ENCODE measurements at regions not wholly inside any gene's neighbourhood (a gene's known extent, or its start where the extent isn't known, plus 50 kb on each side); places are given as distances from the start of the nearest gene placed in this dataset.

DNA sequence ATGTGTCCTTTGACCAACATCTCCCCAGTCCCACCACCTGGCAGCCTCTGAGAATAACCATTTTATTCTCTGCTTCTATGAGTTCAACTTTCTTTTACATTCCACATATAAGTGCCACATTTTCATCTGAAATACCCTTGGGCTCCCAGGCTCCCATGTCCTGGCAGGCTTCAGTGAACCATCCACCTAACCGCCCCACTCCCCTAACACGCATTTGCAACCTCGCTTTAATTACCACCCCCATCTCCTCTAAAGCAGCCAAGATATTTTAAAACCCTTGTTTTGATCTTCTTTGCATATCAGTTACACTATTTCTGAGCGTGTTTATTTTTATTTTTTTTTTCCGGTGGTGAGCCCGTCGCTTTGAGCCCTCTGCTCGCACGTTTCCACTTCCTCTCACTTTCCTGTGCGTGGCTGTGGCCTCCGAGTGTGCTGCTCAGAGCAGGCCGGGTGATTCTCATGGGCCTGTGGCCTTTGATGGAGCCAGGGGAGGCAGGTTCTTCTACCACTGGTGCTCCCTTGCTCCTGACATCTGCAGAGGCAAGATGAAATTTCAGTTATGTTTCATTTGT, 195.4 kb upstream of the LPP start:
- peak; percentile 47 for DNase-seq

DNA sequence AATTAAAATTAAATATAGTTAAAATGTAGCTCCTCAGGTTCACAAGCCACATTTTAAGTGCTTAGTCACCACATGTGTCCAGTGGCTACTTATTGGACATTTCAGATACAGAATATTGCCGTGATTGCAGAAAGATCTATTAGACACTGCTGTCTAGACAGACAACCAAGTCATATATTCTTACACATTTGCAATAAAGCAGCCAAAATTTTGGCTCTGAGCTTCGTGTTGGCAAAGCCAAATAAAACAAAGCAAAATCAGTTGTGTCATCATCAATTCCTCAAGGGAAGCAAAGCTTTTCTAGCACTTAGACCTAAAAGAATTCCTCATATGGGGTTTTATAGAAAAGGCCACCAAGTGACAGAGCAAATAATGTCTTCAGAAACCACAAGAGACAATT, 193.1 kb upstream of the LPP start:
- DNase-seq = no peak

DNA sequence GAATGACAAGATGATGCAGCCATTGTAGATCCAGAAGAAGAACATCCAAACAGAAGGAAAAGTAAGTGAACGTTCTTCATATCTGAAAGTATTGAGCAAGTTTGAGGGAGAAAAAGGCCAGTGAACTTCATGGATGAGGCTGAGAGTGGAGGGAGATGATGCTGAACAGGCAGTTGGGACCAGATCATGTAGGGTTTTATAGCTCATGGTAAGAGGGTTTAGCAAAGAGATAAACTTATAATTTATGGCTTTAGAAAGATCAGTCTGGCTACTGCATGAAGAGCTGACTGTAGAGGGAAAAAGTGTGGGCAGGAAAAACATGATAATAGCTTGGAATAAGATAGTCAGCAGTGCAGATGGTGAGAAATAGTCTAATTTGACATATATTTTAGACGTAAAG, 192.6 kb upstream of the LPP start:
- no peak for DNase-seq

DNA sequence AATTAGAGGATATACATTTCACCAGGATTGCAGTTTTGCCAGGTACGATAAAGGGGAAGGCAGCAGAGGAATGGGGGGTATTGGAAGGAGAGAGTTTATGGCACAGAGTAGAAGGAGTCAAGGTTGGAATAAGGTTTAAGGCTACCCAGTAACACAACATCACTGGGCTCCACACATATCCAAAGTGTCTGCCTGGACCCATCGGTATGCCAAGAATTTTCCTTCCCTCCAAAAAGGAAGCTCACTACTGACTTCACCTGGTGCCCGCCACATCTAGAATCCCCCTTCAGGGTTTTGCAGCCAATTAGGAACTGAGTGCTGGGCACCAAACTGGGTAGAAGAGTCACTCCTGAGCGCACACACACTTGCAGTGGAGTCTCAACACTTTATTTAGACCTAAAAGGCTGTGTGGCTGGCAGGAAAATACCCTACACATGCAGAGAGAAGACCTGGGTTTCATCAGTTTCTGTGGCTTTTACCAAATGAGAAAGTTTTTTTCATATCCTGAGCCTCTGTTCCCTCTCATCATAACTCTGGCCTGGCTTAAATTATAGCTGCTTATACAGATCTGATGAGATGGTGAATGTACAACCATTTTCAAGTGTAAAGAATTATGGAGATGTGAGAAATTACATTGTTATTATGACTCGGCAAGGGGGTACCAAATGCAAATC, 190.8 kb upstream of the LPP start:
- DNase-seq = no peak

DNA sequence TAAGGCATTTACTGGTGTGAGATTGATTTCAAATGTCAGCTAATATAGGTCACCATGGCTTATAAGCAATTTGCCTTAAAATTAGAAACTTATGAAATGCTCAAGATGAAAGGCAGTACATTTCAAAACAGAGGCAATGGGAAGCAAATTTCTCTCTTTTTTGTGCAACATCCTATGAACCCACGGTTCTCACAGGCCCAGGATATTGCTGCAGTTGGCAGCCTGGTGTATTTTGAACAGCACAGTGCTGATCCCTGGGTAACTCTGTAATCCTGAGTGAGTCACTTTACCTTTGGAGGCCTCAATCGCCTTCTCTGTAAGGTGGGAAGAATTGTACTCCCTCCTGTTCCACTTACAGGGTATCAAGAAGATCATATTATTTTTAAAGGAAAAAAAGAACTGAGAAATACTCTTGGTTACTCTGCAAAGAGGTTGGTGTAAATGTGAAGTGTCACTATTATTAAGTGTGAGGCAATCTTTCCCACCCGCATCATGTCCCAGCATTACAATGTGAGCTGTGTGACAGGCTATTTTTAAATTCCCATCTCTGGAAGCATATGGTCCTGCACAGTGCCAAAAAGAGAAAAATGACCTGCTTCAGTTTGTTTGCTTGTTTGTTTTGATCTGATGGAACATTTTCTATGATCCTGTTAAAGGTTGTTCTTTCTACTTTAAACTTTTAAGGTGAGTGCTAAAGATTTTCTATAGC, 190.1 kb upstream of the LPP start:
- no peak for DNase-seq

DNA sequence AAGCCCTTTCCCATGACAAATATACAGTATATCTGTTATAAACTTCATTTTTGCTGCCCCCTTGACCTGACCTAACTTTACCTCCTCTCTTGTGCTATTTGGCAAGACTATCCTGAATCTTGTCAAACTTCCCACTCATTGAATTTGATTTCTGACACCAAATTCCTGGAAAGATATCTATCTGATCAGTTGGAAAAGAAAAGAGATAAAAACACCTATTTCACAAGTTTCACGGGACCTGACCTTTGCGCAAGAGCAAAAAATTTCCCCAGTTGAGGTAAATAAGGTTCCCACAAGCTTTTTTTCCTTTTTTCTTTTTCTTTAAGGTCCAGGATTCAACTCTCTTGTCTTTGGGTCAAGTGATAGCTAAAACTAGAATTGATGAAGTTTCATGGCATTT, 189.2 kb upstream of the LPP start:
- DNase-seq = no peak

DNA sequence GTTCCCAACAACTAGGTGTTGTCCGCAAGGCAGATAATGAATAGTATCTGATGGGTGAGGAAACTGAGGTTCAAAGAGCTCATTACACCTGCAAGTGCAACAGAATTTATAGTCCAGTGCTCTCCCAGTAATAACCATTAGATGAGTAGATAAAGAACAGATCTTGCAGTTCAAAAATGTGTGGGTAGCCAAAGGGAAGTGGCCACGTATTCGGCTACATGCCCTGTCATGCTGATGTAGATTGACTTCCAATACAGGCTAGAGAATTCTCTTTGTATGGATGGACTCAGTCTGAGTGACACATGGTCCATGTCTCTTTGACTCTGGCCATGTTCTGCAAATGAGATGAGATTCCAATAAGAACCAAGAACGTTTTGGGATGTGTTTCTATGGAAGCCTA, 187.9 kb upstream of the LPP start:
- no peak for DNase-seq

DNA sequence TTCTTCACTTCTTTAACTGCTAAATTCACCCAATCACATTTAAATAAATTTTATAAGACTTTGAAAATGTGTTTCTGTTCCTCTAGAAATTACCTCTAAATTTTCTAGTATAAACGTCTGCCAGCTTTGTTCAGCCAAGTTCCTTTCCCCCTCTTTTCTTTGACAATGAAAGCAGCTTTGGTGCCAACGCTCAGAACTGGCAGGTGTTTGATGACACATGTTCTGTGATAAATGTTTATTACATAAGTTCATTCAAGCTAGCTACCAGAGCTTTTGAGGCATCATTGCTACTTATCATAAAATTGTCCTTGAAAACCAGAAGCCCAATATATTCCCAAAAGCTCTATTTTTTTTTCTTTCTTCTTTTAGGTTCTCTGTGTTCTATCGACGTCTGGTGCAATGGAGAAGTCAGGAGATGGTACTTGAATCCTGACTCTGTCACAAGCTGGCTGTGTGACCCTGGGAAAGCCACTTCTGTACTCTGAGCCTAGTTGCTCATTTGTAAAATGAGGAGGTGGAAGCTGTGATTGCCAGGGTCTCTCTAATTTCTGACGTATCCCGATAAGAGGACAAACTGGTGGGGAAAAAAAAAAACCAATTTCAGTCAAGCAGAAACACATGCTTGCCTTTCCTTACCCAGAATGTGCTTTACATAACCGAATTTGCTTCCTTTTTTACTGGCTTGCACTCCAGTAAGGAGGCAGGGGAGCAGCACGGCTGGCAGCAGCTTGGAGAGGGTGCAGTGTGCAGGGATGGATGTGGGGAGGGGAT, 187.1 kb upstream of the LPP start:
- DNase-seq = no peak

DNA sequence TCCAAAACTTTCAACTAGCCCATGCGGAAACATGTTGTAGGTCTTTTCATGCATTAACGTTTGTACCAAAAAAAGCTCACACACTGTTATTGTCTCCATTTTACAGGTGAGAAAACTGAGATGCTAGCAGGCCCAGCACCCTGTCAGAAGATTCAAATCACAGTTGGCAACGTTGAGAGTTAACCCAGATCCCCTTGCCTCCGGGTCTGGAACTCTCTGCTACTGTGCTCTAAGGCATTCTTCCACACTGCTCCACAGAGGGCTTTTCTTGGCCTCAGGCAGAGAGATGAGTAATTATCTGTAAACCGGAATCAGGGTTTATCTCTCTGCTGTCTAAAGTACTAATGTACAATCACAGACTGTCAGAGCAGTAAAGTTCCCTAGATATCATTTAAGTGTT, 186.0 kb upstream of the LPP start:
- DNase-seq = no peak

DNA sequence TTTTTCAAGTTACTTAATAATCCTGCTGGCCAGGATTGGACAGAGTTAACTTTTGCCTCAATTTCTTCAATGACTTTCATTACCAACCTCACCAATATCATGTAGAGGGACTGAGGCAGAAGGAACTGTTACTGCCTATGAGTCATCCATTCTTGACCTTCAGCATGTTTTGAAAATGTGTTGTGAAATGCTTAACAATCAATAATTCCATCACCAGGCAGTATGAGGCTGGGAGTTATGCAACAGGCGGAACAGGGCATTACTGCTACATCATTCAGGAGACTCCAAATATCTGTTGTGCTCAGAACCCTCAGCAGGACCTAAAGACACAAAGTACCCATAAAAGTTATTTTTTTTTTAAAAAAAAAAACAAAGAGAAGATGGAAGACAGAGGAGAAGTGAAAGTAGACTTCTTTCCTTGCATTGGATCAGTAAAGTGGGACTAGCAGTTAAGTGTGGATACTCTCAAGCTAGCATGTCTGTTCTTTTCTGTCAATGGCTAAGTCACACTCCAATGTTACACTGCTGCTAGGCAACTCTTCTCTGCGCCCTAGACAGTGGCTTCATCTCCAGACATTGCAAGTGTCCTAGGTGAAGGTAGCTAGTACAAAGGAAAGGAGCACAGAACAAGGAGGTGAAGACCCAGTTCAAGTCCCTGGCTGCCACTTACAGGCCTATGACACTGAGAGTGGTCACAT, 184.9 kb upstream of the LPP start:
- DNase-seq = no peak

DNA sequence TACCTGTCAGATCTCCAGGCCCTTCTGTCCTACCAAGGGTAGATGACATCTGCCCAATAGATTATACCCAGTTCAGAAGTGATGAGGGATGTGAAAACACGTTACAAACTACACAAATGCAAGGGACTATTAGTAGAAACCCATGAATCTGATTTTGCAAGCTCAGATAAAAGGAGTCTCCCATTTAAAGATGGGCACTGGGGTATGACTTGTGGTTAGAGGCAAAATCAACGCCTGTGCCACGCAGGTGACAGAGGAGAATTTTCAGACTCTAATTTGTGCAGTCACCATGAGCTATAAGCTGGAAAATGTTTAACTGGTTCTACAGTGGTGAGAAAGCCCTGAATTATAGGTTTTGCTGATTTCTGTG, 184.4 kb upstream of the LPP start:
- DNase-seq = no peak

DNA sequence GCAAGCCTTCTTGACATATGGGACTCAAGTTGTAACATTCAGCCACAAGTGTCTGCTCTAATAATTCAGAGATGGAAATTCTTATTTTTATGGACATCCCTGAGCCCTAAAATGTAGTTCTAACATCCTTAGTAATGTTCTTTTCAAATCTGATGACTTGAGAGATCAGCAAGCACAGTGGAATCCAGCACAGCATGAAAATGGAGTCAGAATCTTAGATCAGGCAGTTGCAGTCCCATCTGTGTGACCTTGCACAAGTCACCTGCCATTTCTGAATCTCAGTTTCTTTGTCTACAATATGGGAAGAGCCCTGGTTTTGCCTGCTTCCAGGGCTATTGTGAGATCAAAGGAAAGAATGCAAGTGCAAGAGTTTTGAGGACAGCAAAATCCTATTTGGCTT, 183.9 kb upstream of the LPP start:
- no peak for DNase-seq

DNA sequence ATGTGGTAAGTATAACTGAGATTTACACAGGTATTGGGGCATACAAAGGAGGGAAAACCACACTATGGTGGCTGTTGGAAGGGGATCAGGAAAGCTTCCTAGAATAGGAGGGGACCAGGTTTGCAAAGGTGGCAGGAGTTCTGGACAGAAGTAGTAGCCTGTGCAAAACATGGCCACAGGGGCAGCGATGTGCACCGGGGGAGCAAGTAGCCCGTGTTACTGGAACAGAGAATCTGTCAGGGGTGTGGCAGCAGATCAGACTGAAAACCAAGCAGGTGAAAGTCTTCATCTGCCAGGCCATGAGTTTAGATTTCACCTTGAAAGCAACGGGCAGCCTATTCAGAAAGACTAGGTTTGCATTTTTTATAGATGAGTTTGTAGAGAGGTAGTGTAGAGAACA, 182.3 kb upstream of the LPP start:
- no peak for DNase-seq

DNA sequence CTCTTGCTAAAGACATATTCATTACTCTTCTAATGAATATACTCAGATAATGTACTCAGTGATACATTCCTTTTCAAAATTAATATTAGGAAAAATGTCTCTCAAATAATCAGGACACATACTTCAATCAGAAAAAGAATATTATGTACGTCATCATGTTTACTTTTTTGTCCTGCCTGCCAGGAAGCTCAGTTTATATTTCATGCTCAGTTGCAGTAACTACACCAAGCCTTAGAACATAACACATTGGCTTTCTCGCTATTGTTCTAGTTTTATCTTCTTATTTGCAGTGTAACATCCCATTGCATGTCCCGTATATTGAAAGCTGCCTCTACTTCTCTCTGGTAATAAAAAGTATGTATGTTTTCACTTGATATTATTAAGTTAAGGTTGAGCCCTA, 181.5 kb upstream of the LPP start:
- no peak for DNase-seq

DNA sequence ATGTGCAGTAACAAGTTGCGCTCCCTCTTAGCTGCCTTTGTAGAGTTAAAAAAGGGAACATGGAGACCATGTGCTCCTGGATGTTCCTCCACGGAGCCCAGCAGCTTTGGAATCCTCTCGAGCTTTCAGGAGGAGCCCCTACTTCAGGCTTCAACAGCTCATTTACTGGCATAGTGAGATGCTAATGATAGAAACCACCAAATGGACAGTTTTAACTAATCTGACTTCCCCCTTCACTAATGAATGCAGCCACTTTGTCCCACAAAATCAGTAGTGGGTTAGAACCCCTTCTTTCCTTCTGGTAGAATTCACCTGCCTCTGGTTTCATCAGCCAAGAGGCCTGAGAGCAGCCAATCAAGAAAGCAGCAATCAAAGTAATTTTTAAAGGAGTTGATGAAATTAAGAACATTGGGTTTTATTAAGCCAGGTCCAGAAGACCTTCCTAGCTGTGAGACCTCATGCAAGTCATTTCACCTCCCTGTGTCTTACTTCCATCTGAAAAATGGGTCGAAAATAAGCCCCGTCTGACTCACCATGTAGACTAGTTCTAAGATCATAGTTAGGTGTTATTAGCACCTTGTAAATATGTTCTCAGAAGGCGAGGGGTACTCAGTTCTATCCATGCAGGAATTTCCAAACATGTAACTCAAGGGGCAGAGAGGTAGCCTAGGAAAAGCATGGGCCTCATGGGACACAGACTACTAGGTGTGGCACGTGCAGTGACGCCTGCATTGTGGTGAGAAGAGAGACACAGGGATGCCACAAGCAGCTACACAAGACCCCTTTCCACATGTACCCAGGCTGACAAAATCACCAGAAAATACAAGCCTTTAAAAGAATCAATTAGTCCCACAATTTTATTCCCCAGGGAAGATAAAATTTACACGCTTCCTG, 179.7 kb upstream of the LPP start:
- DNase-seq = no peak

DNA sequence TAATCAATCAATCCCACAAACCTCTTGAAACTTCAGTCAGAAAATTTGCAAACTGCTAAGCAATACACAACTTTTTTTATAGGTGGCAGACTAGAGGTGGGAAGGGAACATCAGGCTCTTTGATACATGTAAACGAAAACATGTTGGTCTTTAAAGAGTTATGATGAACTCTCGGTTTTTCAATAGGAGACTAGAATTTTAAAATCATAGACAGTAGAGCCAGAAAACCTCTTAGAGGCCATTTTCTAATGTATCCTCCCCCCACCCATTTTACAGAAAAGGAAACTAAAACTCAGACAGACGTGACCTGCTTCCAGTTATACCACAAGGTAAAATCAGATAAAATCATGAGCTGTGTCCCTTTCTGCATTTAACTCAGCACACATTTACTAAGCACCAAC, 179.1 kb upstream of the LPP start:
- DNase-seq = no peak

DNA sequence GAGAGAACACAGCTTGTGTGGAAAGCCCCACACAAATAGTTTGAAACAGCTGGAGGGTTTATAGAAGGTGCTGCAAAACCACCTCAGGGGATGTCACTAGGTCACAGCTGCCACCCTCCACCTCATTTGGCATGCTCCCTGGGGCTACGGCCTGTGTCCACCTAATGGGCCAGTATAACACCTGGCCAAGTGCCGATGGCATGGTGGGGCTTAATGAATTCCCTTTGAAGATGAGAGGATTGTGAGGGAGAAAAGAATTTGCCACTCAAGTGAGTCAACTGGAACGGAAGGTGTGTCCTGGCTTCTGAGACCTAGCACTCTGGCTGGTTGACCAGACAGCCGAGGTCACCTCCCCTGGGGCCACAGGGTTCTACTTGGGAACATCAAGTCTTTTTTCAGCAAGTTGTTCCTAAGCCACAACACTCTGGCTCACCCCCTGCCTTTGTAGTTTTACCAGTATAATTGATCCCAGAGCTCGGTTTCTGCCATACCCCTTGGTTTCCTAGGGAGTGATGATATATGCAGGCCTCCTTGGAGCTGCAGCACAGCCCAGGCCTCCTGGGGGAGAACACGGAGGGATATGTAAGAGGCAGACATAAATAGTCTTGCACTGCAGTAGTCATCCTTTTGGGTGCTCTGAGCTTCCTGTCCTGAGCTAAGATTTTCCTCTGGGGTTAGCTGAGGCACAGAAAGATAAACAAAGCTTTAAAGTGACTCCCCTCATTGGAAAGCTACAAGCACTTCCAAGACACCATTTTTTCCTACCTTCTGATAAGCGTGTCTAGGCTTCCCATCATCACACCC, 178.2 kb upstream of the LPP start:
- DNase-seq = peak; percentile 35

DNA sequence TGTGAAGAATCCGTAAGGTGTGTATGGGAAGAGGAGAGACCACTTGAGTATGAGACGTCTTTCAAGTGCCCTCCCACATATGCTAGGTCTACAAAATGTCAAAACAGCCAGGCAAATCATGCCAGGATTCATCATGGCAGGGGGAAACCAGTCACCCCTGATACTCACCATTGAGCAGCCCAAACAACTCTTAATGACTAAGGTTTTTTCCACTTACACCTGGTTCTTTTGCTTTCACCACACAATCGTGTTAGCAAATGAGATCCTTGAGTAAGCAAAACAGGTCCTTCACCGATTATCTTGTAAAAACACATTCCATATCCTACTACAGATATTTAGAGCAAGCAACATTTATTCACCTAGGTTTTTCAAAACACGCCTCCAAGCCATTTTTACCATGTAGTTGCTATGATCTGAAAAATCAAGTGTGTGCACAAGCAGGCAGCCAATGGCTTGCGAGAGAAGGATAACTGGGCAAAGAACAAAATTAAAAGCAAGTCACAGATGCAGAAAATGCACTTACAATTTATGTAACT, 177.5 kb upstream of the LPP start:
- DNase-seq = peak; percentile 68

DNA sequence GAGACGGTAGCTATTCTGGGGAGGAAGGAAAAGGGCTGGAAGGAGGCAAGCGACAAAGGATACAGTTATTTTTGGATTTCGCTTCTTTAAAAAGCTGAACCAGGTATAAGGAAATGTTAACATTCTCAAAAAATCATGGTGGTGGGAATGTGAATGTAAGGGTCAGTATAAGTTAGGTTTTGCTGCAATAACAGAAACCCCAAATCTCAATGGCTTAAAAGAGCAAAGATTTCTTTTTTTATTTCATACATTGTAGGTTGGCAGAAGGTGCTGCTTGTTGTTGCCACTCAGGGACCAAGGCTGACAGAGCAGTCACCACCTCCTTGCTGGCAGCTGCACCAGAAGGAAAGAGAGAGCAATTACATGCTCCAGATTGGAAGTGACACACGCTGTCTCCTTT, 176.3 kb upstream of the LPP start:
- no peak for DNase-seq

DNA sequence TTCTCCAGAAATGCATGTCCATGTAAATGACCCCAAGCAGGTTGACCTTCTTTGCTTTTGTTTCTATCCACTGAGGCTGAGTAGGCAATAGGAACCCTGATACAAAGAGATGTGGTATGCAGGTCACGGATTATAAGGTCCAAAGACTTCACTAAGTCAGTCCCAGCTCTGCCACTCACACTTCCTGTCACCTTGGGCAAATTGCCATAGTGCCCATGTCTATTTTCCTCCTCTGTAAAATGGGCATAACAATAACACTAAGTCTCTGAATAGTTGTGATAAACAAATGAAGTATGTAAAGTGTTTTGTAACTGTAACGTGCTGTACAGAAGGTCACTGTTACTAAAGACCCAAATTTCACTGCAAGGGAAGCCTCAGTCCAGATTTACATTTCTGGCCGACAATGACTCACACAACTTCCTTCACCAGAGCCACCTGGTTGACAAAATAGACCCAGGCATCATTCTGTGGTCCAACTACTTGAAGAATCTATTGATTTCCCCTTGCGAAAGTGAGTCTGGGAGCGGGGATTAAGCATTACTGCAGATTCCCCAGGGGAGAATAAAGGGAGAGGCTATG, 175.4 kb upstream of the LPP start:
- no peak for DNase-seq

DNA sequence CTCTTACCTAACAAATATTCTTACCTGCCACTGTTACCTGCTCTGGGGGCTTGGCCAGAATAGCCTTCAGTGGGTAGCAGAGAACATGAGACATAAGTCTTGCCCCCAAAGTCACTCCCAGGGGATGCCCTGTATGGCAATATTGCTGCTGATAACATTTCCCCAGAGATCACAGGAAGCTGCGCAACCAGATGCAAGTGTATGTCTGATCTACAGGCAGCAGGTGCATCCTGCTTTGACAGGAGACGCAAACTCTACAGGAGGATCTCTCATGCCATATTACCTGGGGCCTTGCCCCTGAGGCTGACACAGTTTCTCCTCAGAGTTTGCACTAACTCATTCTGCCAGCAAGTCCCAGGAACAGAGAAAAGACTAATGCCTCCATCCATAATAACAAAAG, 174.4 kb upstream of the LPP start:
- no peak for DNase-seq

All from stimulated activated CD4-positive, alpha-beta T cell treated with anti-CD3 and anti-CD28 coated beads, Interleukin-1b, Interleukin-23, amount 100 ng/mL, for 48 hours (primary cell).